A549 (cell line): ENCODE measurements at regions not wholly inside any gene's neighbourhood (a gene's known extent, or its start where the extent isn't known, plus 50 kb on each side); places are given as distances from the start of the nearest gene placed in this dataset.
"Not testable (repeated sequence)": the region's sequence is repeated elsewhere in the genome, so short reads cannot be mapped to it uniquely, and the experiment has no call there.

Experiments used
- ATAC-seq, 2 experiments: fragments of 200-7000 bp in 1 of 2; fragments of >200 bp in 1 of 2; cut with Nextera tagmentation in 1 of 2; cut with Tn5 transposase in 1 of 2; 3 replicates each; pipeline versions ENCODE4 v1.8.0 to v1.9.1; 2018 to 2020; ENCODE audit warnings: mild to moderate bottlenecking in 1 of 2, moderate library complexity in 1 of 2
- CTCF ChIA-PET: fragments of 300-600 bp; sonication (Branson Sonifier 250); formaldehyde crosslinking; extraction: SDS; loops from one replicate; lab custom pipeline; 2021; ENCODE audit warnings: antibody characterized with exemption, inconsistent platforms; lab: Yijun Ruan, JAX
- POLR2A ChIA-PET: fragments of 350-600 bp; formaldehyde crosslinking; extraction: SDS; loops from one replicate; lab custom pipeline; 2021; ENCODE audit warnings: antibody characterized with exemption, inconsistent platforms; lab: Yijun Ruan, JAX
- DNase-seq, 2 experiments: peaks; one replicate each; pipeline versions ENCODE4 v3.0.0 to v3.0.0-alpha.2; 2011 to 2016; ENCODE audit warnings: low read depth in 1 of 2, low spot score in 1 of 2
- FAIRE-seq: peaks from 2 replicates; lab custom pipeline; 2011; peaks lifted over from hg19 to GRCh38; lab: Jason Lieb, UNC
- H3K27ac ChIP-seq, 2 experiments: fragments of >200 bp; sonication (Bioruptor Twin); formaldehyde crosslinking; 3 replicates each; pipeline ENCODE4 v1.5.1; 2016 to 2017
- H3K4me1 ChIP-seq: fragments of >200 bp; sonication (Bioruptor Twin); formaldehyde crosslinking; 3 replicates; pipeline ENCODE4 v1.6.1; 2016
- H3K4me2 ChIP-seq: fragments of >200 bp; sonication (Bioruptor Twin); formaldehyde crosslinking; 3 replicates; pipeline ENCODE4 v1.6.1; 2016
- H3K4me3 ChIP-seq: fragments of >200 bp; sonication (Bioruptor Twin); formaldehyde crosslinking; 3 replicates; pipeline ENCODE4 v1.5.1; 2016
- H3K9me3 ChIP-seq: fragments of >200 bp; sonication (Bioruptor Twin); formaldehyde crosslinking; 3 replicates; pipeline ENCODE4 v1.6.1; 2016
- CBX8 ChIP-seq: fragments of 200-600 bp; sonication (generic); IDR thresholded peaks from 2 replicates; pipeline ENCODE4 v1.6.1; 2016
- CEBPB ChIP-seq, 2 experiments: fragments of >200 bp in 1 of 2; sonication (Bioruptor Twin) in 1 of 2; formaldehyde crosslinking in 1 of 2; IDR thresholded peaks; 2 replicates each; pipeline ENCODE4 v1.6.1; 2012 to 2016
- CHD2 ChIP-seq: fragments of 150-350 bp; IDR thresholded peaks from 2 replicates; pipeline ENCODE4 v1.6.1; 2014; ENCODE audit warnings: low read length; ENCODE audit not compliant: partially characterized antibody
- CTCF ChIP-seq: fragments of >200 bp; sonication (Bioruptor Twin); formaldehyde crosslinking; IDR thresholded peaks from 3 replicates; pipeline ENCODE4 v1.5.1; 2016
- FOSB ChIP-seq: fragments of 250-450 bp; sonication (Bioruptor Pico); IDR thresholded peaks from 2 replicates; pipeline ENCODE4 v1.5.0; 2020; ENCODE audit warnings: mild to moderate bottlenecking, moderate library complexity
- HES2 ChIP-seq: fragments of >200 bp; sonication (Bioruptor Twin); formaldehyde crosslinking; IDR thresholded peaks from 2 replicates; pipeline ENCODE4 v1.6.1; 2016
- HOXA7 ChIP-seq: fragments of 250-450 bp; sonication (Bioruptor Pico); IDR thresholded peaks from 2 replicates; pipeline ENCODE4 v1.5.0; 2020; ENCODE audit warnings: mild to moderate bottlenecking, moderate library complexity
- HOXB5 ChIP-seq: fragments of 250-450 bp; sonication (Bioruptor Pico); IDR thresholded peaks from 2 replicates; pipeline ENCODE4 v1.5.0; 2020; ENCODE audit warnings: mild to moderate bottlenecking, moderate library complexity
- KDM1A ChIP-seq: fragments of 200-600 bp; sonication (generic); IDR thresholded peaks from 2 replicates; pipeline ENCODE4 v1.6.1; 2016; ENCODE audit warnings: low read depth, mild to moderate bottlenecking
- MAZ ChIP-seq: fragments of 150-350 bp; IDR thresholded peaks from 2 replicates; pipeline ENCODE4 v1.6.1; 2014; ENCODE audit warnings: antibody characterized with exemption, low read depth, low read length, borderline replicate concordance
- NPAS2 ChIP-seq: fragments of 250-450 bp; sonication (Bioruptor Pico); IDR thresholded peaks from 2 replicates; pipeline ENCODE4 v1.8.0; 2022; ENCODE audit warnings: mild to moderate bottlenecking, moderate library complexity, borderline replicate concordance
- NR3C1 ChIP-seq: fragments of >200 bp; sonication (Bioruptor Twin); formaldehyde crosslinking; IDR thresholded peaks from 3 replicates; pipeline ENCODE4 v1.6.1; 2017
- PHF8 ChIP-seq: fragments of 200-600 bp; sonication (generic); IDR thresholded peaks from 2 replicates; pipeline ENCODE4 v1.6.1; 2016; ENCODE audit warnings: low read depth, mild to moderate bottlenecking, antibody characterized with exemption, moderate library complexity, borderline replicate concordance
- POLR2AphosphoS2 ChIP-seq: conservative IDR thresholded peaks from 2 replicates; pipeline ENCODE4 v1.6.1; 2012; ENCODE audit warnings: low read length, improper control_type of control experiment, inconsistent platforms
- RCOR1 ChIP-seq: fragments of 150-350 bp; IDR thresholded peaks from 2 replicates; pipeline ENCODE4 v1.6.1; 2014; ENCODE audit warnings: antibody characterized with exemption, low read length, low read depth
- REST ChIP-seq: fragments of 200-600 bp; sonication (generic); IDR thresholded peaks from 2 replicates; pipeline ENCODE4 v1.6.1; 2016; ENCODE audit warnings: antibody characterized with exemption, mild to moderate bottlenecking, moderate library complexity
- RFX5 ChIP-seq: fragments of 450-650 bp; IDR thresholded peaks from 2 replicates; pipeline ENCODE4 v1.7.1; 2014; ENCODE audit warnings: antibody characterized with exemption, mild to moderate bottlenecking, moderate library complexity
- RNF2 ChIP-seq: fragments of 200-600 bp; sonication (generic); IDR thresholded peaks from 2 replicates; pipeline ENCODE4 v1.6.1; 2016; ENCODE audit warnings: low read depth, mild to moderate bottlenecking, antibody characterized with exemption, moderate library complexity, borderline replicate concordance
- TFCP2L1 ChIP-seq: fragments of 250-450 bp; sonication (Bioruptor Pico); IDR thresholded peaks from 2 replicates; pipeline ENCODE4 v1.5.0; 2021; ENCODE audit warnings: mild to moderate bottlenecking
- ZC3H11A ChIP-seq: fragments of 450-650 bp; IDR thresholded peaks from 2 replicates; pipeline ENCODE4 v1.6.1; 2014; ENCODE audit warnings: antibody characterized with exemption, mild to moderate bottlenecking
- ZFP36 ChIP-seq: fragments of 450-650 bp; IDR thresholded peaks from 2 replicates; pipeline ENCODE4 v1.6.1; 2014; ENCODE audit warnings: borderline replicate concordance; ENCODE audit not compliant: partially characterized antibody
- ZSCAN20 ChIP-seq: fragments of 250-450 bp; sonication (Bioruptor Pico); IDR thresholded peaks from 2 replicates; pipeline ENCODE4 v1.8.0; 2022; ENCODE audit warnings: mild to moderate bottlenecking, moderate library complexity
- WGBS: methylation state at CpG from one replicate; pipeline ENCODE4 v1.1.6; 2017; ENCODE audit errors: missing lambda C conversion rate; 5-methylcytosine and 5-hydroxymethylcytosine counted together

GRCh38 chr12:34219046-34219770, 196.9 kb downstream of the ALG10 start:
- Histone ChIP-seq H3K4me2 (peak overlapping the region; percentile 96), H3K9me3 (no peaks in the 10 kb centered on the region), H3K4me3 (peak overlapping the region; percentile 47), H3K27ac (peak overlapping the region in 1 of 2 experiments; percentile 70; a peak in 3 of 6 replicates), H3K4me1 (no peaks in the 10 kb centered on the region)
- no peak for ATAC-seq
- TF ChIP-seq ZFP36 (no peak), CHD2 (no peak), HES2 (no peak), ZC3H11A (no peak), PHF8 (no peak), MAZ (no peak), POLR2AphosphoS2 (no peak), CEBPB (IDR thresholded peaks at IDR 0.05) (no peak), CTCF (no peak)
- 71% methylated on average over 41 of the region's 42 CpGs for WGBS
- FAIRE-seq = no peak
- ChIA-PET CTCF (interaction anchor here (0.6 to 1.6 kb wide), 2 partner anchors 63 to 97 kb away, joined by 3 to 5 read pairs; no protein-coding TSS in a partner anchor), POLR2A (no interaction called here)
- no peak for DNase-seq

- H3K4me3 ChIP-seq, H3K9me3 ChIP-seq, H3K4me1 ChIP-seq, H3K27ac ChIP-seq, DNase-seq, FAIRE-seq, ATAC-seq, POLR2A ChIA-PET, H3K4me2 ChIP-seq: not testable (repeated sequence)
- CTCF ChIA-PET = interaction anchor here (0.6 to 1.6 kb wide), 3 partner anchors 98 to 1821 kb away, joined by 3 to 5 read pairs (median 4); no protein-coding TSS in a partner anchor
- 83% methylated on average over 13 of the region's 13 CpGs for WGBS
Observed at GRCh38 chr12:34220079-34220478, 197.8 kb downstream of the ALG10 start.

- Histone ChIP-seq H3K27ac (no peak overlapping the region), H3K4me2 (no peak overlapping the region), H3K9me3 (peaks cover 6% of the 10 kb centered on the region; the same call in 1 of the 3 replicates), H3K4me1 (no peaks in the 10 kb centered on the region), H3K4me3 (no peak overlapping the region)
- FAIRE-seq = no peak
- ChIA-PET POLR2A (no interaction called here), CTCF (interaction anchor here (1.4 kb wide), 1 partner anchor 8 kb away, joined by 5 read pairs; no protein-coding TSS in a partner anchor)
- ATAC-seq = no peak
- WGBS = 31% methylated on average over 3 of the region's 3 CpGs
- no peak for DNase-seq
- TF ChIP-seq ZSCAN20 = no peak
- no peak for TF ChIP-seq FOSB (CRISPR knock-in tag)
- TF ChIP-seq CTCF = no peak
- TF ChIP-seq KDM1A = no peak
- no peak for TF ChIP-seq NPAS2 (CRISPR knock-in tag)
- TF ChIP-seq HES2 = no peak
- no peak for TF ChIP-seq NR3C1
- no peak for TF ChIP-seq HOXA7 (CRISPR knock-in tag)
- no peak for TF ChIP-seq ZFP36
- TF ChIP-seq CBX8 = no peak
- TF ChIP-seq REST = no peak
- TF ChIP-seq TFCP2L1 (CRISPR knock-in tag) = no peak
- TF ChIP-seq CEBPB (IDR thresholded peaks at IDR 0.05) = no peak
- TF ChIP-seq HOXB5 (CRISPR knock-in tag) = no peak
- no peak for TF ChIP-seq RNF2
- no peak for TF ChIP-seq RCOR1
- TF ChIP-seq RFX5 = no peak
Observed at GRCh38 chr12:34223640-34224039, 201.3 kb downstream of the ALG10 start.
